GM18519 (cell line): ENCODE measurements at regions not wholly inside any gene's neighbourhood (a gene's known extent, or its start where the extent isn't known, plus 50 kb on each side); places are given as distances from the start of the nearest gene placed in this dataset.

Source experiments
- ATAC-seq: cut with Tn5 transposase; IDR thresholded peaks from one replicate; pipeline ENCODE4 v1.9.1; 2021; ENCODE audit warnings: mild to moderate bottlenecking, moderate library complexity; ENCODE audit not compliant: unreplicated experiment, low FRiP score

GRCh38 chr13:62973804-62974203, 1558.2 kb upstream of the PCDH20 start:
- no peak for ATAC-seq

- no peak for ATAC-seq
These were observed 1548.9 kb upstream of the PCDH20 start for GRCh38 chr13:62964522-62964921.

- no peak for ATAC-seq
These were observed 1545.1 kb upstream of the PCDH20 start for GRCh38 chr13:62960723-62961122.

- no peak for ATAC-seq
These were observed 1518.2 kb upstream of the PCDH20 start for GRCh38 chr13:62933809-62934208.

GRCh38 chr13:62932256-62932883, 1516.7 kb upstream of the PCDH20 start:
- no peak for ATAC-seq

- ATAC-seq: no peak
These were observed 1516.2 kb upstream of the PCDH20 start for GRCh38 chr13:62931853-62932252.

GRCh38 chr13:62924395-62924794, 1508.7 kb upstream of the PCDH20 start:
- ATAC-seq: no peak

GRCh38 chr13:62920159-62920558, 1504.5 kb upstream of the PCDH20 start:
- ATAC-seq: no peak

GRCh38 chr13:62919491-62919890, 1503.8 kb upstream of the PCDH20 start:
- ATAC-seq: no peak

- ATAC-seq: no peak
These were observed 1495.0 kb upstream of the PCDH20 start for GRCh38 chr13:62910541-62911060.

GRCh38 chr13:62908321-62908720, 1492.7 kb upstream of the PCDH20 start:
- ATAC-seq: no peak

- ATAC-seq: no peak
These were observed 1491.2 kb upstream of the PCDH20 start for GRCh38 chr13:62906896-62907295.

GRCh38 chr13:62906469-62906868, 1490.8 kb upstream of the PCDH20 start:
- no peak for ATAC-seq

GRCh38 chr13:62887046-62887445, 1471.4 kb upstream of the PCDH20 start:
- ATAC-seq: no peak

GRCh38 chr13:62879071-62879470, 1463.4 kb upstream of the PCDH20 start:
- ATAC-seq: no peak

- no peak for ATAC-seq
These were observed 1459.5 kb upstream of the PCDH20 start for GRCh38 chr13:62875118-62875640.

GRCh38 chr13:62850331-62850730, 1434.7 kb upstream of the PCDH20 start:
- no peak for ATAC-seq

- no peak for ATAC-seq
These were observed 1431.9 kb upstream of the PCDH20 start for GRCh38 chr13:62847520-62847919.

- ATAC-seq: no peak
These were observed 1430.7 kb upstream of the PCDH20 start for GRCh38 chr13:62846302-62846701.

GRCh38 chr13:62839338-62839737, 1423.7 kb upstream of the PCDH20 start:
- no peak for ATAC-seq

GRCh38 chr13:62838929-62839328, 1423.3 kb upstream of the PCDH20 start:
- ATAC-seq: no peak

- ATAC-seq: no peak
These were observed 1422.2 kb upstream of the PCDH20 start for GRCh38 chr13:62837895-62838294.
